ENCODE measurements at regions not wholly inside any gene's neighbourhood (a gene's known extent, or its start where the extent isn't known, plus 50 kb on each side); places are given as distances from the start of the nearest gene placed in this dataset.

DNA sequence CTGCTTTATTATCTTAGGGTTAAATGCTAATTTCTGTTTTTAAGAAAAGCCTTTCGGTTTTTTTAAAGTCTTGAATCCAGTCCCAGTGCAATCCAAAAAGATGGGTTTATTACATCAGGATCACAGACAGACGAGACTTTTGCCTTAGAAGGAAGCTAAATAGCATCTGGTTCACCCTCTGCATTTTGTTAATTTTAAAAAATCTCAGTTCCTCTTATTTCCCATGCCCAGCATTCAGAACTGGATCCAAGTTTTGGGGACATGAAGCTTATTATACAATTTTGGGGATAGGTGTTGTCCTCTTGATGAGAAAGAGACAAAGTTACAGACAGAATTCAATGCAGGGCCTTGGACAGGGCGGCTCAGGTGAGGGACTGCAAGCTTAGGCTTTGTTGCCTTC lies 181.5 kb upstream of the LYSMD4 start:
- FAIRE-seq (no peak), DNase-seq (ENCODE audit: low read depth, low spot score) (no peak)
- no peaks in the 10 kb centered on the region for H3K36me3 ChIP-seq (ENCODE audit: control insufficient read depth in 2 of 2, extremely low read depth in 1 of 2, insufficient read depth in 2 of 2, low read length in 2 of 2)
- H3K27me3 ChIP-seq (ENCODE audit: control insufficient read depth in 2 of 2, insufficient read depth in 2 of 2, low read length in 2 of 2), result no peaks in the 10 kb centered on the region
- CTCF ChIA-PET, result no interaction called here
- H3K27ac ChIP-seq (ENCODE audit: insufficient read depth, low read depth, low read length), result no peak overlapping the region
- dilution Hi-C loops (cut with MboI; ENCODE audit: extremely low pct_ligation_motif_present, low sequenced_read_pairs), result no loop called here
- POLR2A ChIA-PET, result no interaction called here
- no TSS peak for BruUV-seq (replicated peaks)
- H3K4me2 ChIP-seq (ENCODE audit: insufficient read depth, low read length), result no peak overlapping the region
- no peak overlapping the region for H3K9ac ChIP-seq (replicated peaks; ENCODE audit: extremely low read depth, insufficient read depth, low read length)
- no peak overlapping the region for H2AFZ ChIP-seq (ENCODE audit: low read depth, low read length)
- intact Hi-C loops (cut with micrococcal nuclease), result no loop called here
- no peaks in the 10 kb centered on the region for H3K9me1 ChIP-seq (replicated peaks; ENCODE audit: control insufficient read depth, extremely low read depth, insufficient read depth, low read length)
- H3K9me3 ChIP-seq (replicated peaks; ENCODE audit: control insufficient read depth, insufficient read depth, low read length), result no peaks in the 10 kb centered on the region
- H3K79me2 ChIP-seq (ENCODE audit: control insufficient read depth, insufficient read depth, low read length), result no peaks in the 10 kb centered on the region
- TF ChIP-seq POLR2A (IDR thresholded peaks at IDR 0.05; ENCODE audit: low read depth, low read length), result no peak
- TF ChIP-seq JUN (IDR thresholded peaks at IDR 0.05; ENCODE audit: borderline replicate concordance, insufficient read depth, insufficient read length, low read depth), result no peak
- no peak for TF ChIP-seq EZH2 (IDR thresholded peaks at IDR 0.05; ENCODE audit: borderline replicate concordance, low read depth, low read length, severe bottlenecking)
- TF ChIP-seq, protein P1, sequence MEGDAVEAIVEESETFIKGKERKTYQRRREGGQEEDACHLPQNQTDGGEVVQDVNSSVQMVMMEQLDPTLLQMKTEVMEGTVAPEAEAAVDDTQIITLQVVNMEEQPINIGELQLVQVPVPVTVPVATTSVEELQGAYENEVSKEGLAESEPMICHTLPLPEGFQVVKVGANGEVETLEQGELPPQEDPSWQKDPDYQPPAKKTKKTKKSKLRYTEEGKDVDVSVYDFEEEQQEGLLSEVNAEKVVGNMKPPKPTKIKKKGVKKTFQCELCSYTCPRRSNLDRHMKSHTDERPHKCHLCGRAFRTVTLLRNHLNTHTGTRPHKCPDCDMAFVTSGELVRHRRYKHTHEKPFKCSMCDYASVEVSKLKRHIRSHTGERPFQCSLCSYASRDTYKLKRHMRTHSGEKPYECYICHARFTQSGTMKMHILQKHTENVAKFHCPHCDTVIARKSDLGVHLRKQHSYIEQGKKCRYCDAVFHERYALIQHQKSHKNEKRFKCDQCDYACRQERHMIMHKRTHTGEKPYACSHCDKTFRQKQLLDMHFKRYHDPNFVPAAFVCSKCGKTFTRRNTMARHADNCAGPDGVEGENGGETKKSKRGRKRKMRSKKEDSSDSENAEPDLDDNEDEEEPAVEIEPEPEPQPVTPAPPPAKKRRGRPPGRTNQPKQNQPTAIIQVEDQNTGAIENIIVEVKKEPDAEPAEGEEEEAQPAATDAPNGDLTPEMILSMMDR (IDR thresholded peaks at IDR 0.05; ENCODE audit: extremely low read depth in 1 of 2, insufficient read depth in 1 of 2, low read depth in 1 of 2, low read length in 2 of 2), result no peak
- TF ChIP-seq POLR2AphosphoS5 (IDR thresholded peaks at IDR 0.05; ENCODE audit: insufficient read depth, low read depth, low read length), result no peak
- TF ChIP-seq, protein P2, sequence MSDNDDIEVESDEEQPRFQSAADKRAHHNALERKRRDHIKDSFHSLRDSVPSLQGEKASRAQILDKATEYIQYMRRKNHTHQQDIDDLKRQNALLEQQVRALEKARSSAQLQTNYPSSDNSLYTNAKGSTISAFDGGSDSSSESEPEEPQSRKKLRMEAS (IDR thresholded peaks at IDR 0.05; ENCODE audit: insufficient read depth, insufficient read length), result no peak
- TF ChIP-seq FOS (IDR thresholded peaks at IDR 0.05; ENCODE audit: borderline replicate concordance, insufficient read depth, low read length), result no peak
- TF ChIP-seq MYC (IDR thresholded peaks at IDR 0.05; ENCODE audit: low read depth, low read length), result no peak
- no peak for TF ChIP-seq GATA2 (IDR thresholded peaks at IDR 0.05; ENCODE audit: insufficient read depth, insufficient read length, low read depth, low read length)
- no peak overlapping the region for H3K4me3 ChIP-seq (replicated peaks in 1 of 3; ENCODE audit: insufficient read depth in 1 of 3, low read depth in 1 of 3, low read length in 3 of 3)
- H4K20me1 ChIP-seq (replicated peaks; ENCODE audit: control insufficient read depth, extremely low read depth, insufficient read depth, low read length), result no peaks in the 10 kb centered on the region
- H3K4me1 ChIP-seq (ENCODE audit: control insufficient read depth, extremely low read depth, insufficient read depth, low read length), result no peaks in the 10 kb centered on the region

Measured in endothelial cell of umbilical vein (primary cell).